ENCODE measurements at regions not wholly inside any gene's neighbourhood (a gene's known extent, or its start where the extent isn't known, plus 50 kb on each side); places are given as distances from the start of the nearest gene placed in this dataset.
"Not testable (repeated sequence)": the region's sequence is repeated elsewhere in the genome, so short reads cannot be mapped to it uniquely, and the experiment has no call there.

DNA sequence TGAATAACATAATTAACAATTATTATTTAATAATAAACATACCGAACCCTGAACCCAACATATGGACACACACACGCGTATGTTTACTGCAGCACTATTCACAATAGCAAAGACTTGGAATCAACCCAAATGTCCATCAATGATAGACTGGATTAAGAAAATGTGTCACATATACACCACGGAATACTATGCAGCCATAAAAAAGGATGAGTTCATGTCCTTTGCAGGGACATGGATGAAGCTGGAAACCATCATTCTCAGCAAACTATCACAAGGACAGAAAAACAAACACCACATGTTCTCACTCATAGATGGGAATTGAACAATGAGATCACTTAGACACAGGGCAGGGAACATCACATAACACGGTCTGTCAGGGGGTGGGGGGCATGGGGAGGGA, 333.5 kb downstream of the KIF20B start:
- H3K4me3 ChIP-seq; in situ Hi-C loops (cut with MboI; ENCODE audit: low sequenced_read_pairs); H3K36me3 ChIP-seq (replicated peaks); DNase-seq (ENCODE audit: low spot score in 2 of 2); H3K9me3 ChIP-seq; H3K4me1 ChIP-seq: not testable (repeated sequence)
- H3K27me3 ChIP-seq (ENCODE audit: low read depth): peaks cover 10% of the 10 kb centered on the region

- DNase-seq (ENCODE audit: low spot score in 2 of 2): no peak
- Histone ChIP-seq H3K9me3 (no peaks in the 10 kb centered on the region), H3K27me3 (ENCODE audit: low read depth) (peaks cover 10% of the 10 kb centered on the region), H3K4me3 (no peak overlapping the region), H3K36me3 (replicated peaks) (no peaks in the 10 kb centered on the region), H3K4me1 (no peaks in the 10 kb centered on the region)
- in situ Hi-C loops (cut with MboI; ENCODE audit: low sequenced_read_pairs): no loop called here
Measured at GRCh38 chr10:90041585-90041984, 340.2 kb downstream of the KIF20B start.

GRCh38 chr10:90042075-90042474, 340.7 kb downstream of the KIF20B start:
- in situ Hi-C loops (cut with MboI; ENCODE audit: low sequenced_read_pairs): no loop called here
- no peak for DNase-seq (ENCODE audit: low spot score in 2 of 2)

GRCh38 chr10:90047243-90047729, 345.9 kb downstream of the KIF20B start:
- Histone ChIP-seq H3K36me3 (replicated peaks) (no peaks in the 10 kb centered on the region), H3K4me1 (no peaks in the 10 kb centered on the region), H3K9me3 (no peaks in the 10 kb centered on the region), H3K27me3 (ENCODE audit: low read depth) (no peaks in the 10 kb centered on the region), H3K4me3 (no peak overlapping the region)
- in situ Hi-C loops (cut with MboI; ENCODE audit: low sequenced_read_pairs): no loop called here
- DNase-seq (ENCODE audit: low spot score in 2 of 2): no peak

More at GRCh38 chr10:90042075-90042474, 340.7 kb downstream of the KIF20B start:
- Histone ChIP-seq H3K4me3 (no peak overlapping the region), H3K9me3 (no peaks in the 10 kb centered on the region), H3K36me3 (replicated peaks) (no peaks in the 10 kb centered on the region), H3K27me3 (ENCODE audit: low read depth) (peaks cover 5% of the 10 kb centered on the region), H3K4me1 (no peaks in the 10 kb centered on the region)

DNA sequence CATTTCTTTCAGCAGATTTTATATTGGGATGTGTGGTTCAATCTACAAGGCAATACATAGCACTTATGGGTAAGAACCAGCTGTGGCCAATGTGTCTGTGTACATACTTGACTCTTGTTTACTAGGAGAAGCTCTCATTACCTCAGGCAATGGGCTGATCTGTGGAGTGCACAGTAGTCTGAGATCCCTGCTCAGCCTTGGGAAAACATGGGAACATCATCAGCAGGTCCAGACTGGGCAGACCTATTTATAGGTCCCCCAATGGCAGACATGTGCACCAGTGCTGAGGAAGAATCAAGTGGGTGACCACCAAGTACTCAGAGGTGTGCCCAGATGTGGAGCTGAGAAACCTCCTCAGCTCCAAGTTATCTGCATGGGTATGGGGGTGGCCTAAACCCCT, 349.7 kb downstream of the KIF20B start:
- in situ Hi-C loops (cut with MboI; ENCODE audit: low sequenced_read_pairs): no loop called here
- no peaks in the 10 kb centered on the region for H3K9me3 ChIP-seq
- no peak overlapping the region for H3K4me3 ChIP-seq
- H3K4me1 ChIP-seq: no peaks in the 10 kb centered on the region
- DNase-seq (ENCODE audit: low spot score in 2 of 2): no peak
- no peaks in the 10 kb centered on the region for H3K27me3 ChIP-seq (ENCODE audit: low read depth)
- H3K36me3 ChIP-seq (replicated peaks): no peaks in the 10 kb centered on the region

DNA sequence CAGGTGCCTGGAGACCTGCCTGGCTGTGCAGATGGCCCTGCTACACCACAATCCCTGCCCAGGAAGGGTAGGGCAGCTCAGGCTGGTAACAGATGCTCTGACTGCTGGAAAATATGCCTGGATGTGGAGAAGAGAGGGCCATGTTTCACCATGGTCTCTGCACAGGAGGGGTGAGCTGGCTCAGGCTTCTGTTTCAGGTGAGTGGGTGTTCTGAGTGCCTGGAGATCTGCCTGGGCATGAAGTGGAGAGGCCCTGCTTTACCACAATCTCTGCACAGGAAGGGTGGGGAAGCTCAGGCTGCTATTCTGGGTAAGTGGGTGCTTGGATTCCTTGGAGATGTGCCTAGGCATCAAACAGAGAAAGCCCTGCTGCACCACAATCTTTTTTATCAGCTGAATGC, 350.1 kb downstream of the KIF20B start:
- Histone ChIP-seq H3K36me3 (replicated peaks) (no peaks in the 10 kb centered on the region), H3K4me1 (no peaks in the 10 kb centered on the region), H3K27me3 (ENCODE audit: low read depth) (no peaks in the 10 kb centered on the region), H3K9me3 (no peaks in the 10 kb centered on the region), H3K4me3 (no peak overlapping the region)
- in situ Hi-C loops (cut with MboI; ENCODE audit: low sequenced_read_pairs): no loop called here
- no peak for DNase-seq (ENCODE audit: low spot score in 2 of 2)

- in situ Hi-C loops (cut with MboI; ENCODE audit: low sequenced_read_pairs): no loop called here
- no peaks in the 10 kb centered on the region for H3K27me3 ChIP-seq (ENCODE audit: low read depth)
- H3K4me3 ChIP-seq: no peak overlapping the region
Measured at GRCh38 chr10:90062786-90063185, 361.4 kb downstream of the KIF20B start.

GRCh38 chr10:90064295-90064694, 362.9 kb downstream of the KIF20B start:
- no peaks in the 10 kb centered on the region for H3K27me3 ChIP-seq (ENCODE audit: low read depth)
- no peak overlapping the region for H3K4me3 ChIP-seq
- no peaks in the 10 kb centered on the region for H3K9me3 ChIP-seq
- no peaks in the 10 kb centered on the region for H3K4me1 ChIP-seq
- in situ Hi-C loops (cut with MboI; ENCODE audit: low sequenced_read_pairs): no loop called here
- no peak for DNase-seq (ENCODE audit: low spot score in 2 of 2)
- H3K36me3 ChIP-seq (replicated peaks): no peaks in the 10 kb centered on the region

More at GRCh38 chr10:90062786-90063185, 361.4 kb downstream of the KIF20B start:
- DNase-seq (ENCODE audit: low spot score in 2 of 2): no peak
- no peaks in the 10 kb centered on the region for H3K36me3 ChIP-seq (replicated peaks)
- H3K9me3 ChIP-seq: no peaks in the 10 kb centered on the region
- H3K4me1 ChIP-seq: no peaks in the 10 kb centered on the region

GRCh38 chr10:90066435-90066834, 365.0 kb downstream of the KIF20B start:
- H3K9me3 ChIP-seq: no peaks in the 10 kb centered on the region
- DNase-seq (ENCODE audit: low spot score in 2 of 2): no peak
- no peaks in the 10 kb centered on the region for H3K27me3 ChIP-seq (ENCODE audit: low read depth)
- no peak overlapping the region for H3K4me3 ChIP-seq
- no peaks in the 10 kb centered on the region for H3K4me1 ChIP-seq
- no peaks in the 10 kb centered on the region for H3K36me3 ChIP-seq (replicated peaks)
- in situ Hi-C loops (cut with MboI; ENCODE audit: low sequenced_read_pairs): no loop called here

GRCh38 chr10:90075995-90076394, 374.6 kb downstream of the KIF20B start:
- no peak overlapping the region for H3K4me3 ChIP-seq
- H3K9me3 ChIP-seq: no peaks in the 10 kb centered on the region; the same call in 1 of the 2 replicates
- H3K36me3 ChIP-seq (replicated peaks): no peaks in the 10 kb centered on the region
- H3K4me1 ChIP-seq: peaks cover 17% of the 10 kb centered on the region
- peaks cover 3% of the 10 kb centered on the region; the same call in 1 of the 2 replicates for H3K27me3 ChIP-seq (ENCODE audit: low read depth)
- in situ Hi-C loops (cut with MboI; ENCODE audit: low sequenced_read_pairs): no loop called here
- DNase-seq (ENCODE audit: low spot score in 2 of 2): no peak

DNA sequence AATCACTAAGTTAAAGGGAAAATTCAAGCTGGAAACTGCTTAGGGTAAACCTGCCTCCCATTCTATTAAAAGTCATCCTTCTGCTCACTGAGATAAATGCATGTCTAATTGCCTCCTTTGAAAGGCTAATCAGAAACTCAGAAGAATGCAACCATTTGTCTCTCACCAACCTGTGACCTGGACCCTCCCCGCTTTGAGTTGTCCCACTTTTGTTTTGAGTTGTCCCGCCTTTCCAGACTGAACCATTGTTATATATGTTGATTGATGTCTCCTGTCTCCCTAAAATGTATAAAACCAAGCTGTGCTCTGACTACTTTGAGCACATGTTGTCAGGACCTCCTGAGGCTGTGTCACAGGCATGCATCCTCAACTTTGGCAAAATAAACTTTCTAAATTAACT, 378.4 kb downstream of the KIF20B start:
- Histone ChIP-seq H3K4me3 (no peak overlapping the region), H3K27me3 (ENCODE audit: low read depth) (peaks cover 2% of the 10 kb centered on the region; the same call in 1 of the 2 replicates), H3K36me3 (replicated peaks) (no peaks in the 10 kb centered on the region), H3K4me1 (peaks cover 17% of the 10 kb centered on the region), H3K9me3 (no peaks in the 10 kb centered on the region; the same call in 1 of the 2 replicates)
- in situ Hi-C loops (cut with MboI; ENCODE audit: low sequenced_read_pairs): no loop called here
- no peak for DNase-seq (ENCODE audit: low spot score in 2 of 2)

- DNase-seq (ENCODE audit: low spot score in 2 of 2); H3K4me3 ChIP-seq; H3K36me3 ChIP-seq (replicated peaks); in situ Hi-C loops (cut with MboI; ENCODE audit: low sequenced_read_pairs); H3K27me3 ChIP-seq (ENCODE audit: low read depth); H3K9me3 ChIP-seq: not testable (repeated sequence)
- H3K4me1 ChIP-seq: peaks cover 26% of the 10 kb centered on the region
Measured at GRCh38 chr10:90086606-90087190, 385.3 kb downstream of the KIF20B start.

DNA sequence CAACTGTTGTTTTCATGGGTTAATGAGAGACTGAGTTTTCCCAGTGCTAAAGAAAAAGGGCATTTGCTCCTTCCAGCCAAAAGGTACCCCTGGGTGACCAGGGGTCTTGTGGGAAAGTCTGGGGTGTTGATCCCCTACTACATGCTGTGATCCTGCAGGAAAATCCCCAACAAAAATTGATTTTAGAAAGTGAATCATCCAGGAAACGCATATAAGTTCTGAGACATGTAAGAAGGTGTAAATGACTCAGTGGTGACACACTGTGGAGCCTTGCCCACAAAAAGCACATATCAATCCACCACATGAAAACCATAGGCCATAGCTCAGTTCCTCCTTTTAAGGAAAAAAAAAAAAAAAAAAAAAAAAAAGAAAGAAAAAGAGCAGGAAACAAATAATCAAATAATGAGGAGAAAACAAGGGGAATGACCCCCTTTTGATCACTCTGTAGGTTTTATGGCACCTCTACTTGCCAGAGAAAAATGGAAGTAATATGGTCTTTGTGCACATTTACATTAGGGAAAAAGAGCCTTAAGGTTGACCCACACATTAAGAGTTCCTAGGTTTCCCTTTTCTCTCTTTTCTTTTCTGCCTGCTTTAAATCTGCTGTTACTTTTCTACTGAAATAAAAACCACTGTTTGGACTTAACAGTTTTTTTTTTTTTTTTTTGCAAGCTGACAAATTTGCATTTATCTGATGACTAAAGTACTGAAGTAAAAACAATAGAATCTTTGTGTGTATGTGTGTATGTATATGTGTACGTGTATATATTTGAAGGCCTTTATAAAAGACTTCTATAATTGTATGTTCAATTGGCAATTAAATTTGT, 386.0 kb downstream of the KIF20B start:
- DNase-seq (ENCODE audit: low spot score in 2 of 2): peak; percentile 29 to 59

DNA sequence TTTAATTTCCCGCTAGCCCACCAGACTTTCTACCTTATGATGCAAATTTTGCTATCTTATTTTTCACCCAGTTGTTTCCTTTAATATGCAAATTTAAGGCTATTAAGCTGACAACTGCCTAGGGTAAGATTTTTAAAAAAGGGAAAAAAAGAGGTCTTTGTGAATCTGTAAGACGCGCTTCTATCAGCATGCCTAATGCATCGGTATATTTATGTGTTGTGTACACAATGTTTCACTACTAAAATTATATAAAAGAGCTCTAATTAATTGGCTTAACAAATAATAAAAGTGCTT, 386.6 kb downstream of the KIF20B start:
- H3K4me3 ChIP-seq: no peak overlapping the region
- no peaks in the 10 kb centered on the region for H3K27me3 ChIP-seq (ENCODE audit: low read depth)
- H3K4me1 ChIP-seq: peaks cover 26% of the 10 kb centered on the region
- in situ Hi-C loops (cut with MboI; ENCODE audit: low sequenced_read_pairs): no loop called here
- peak in 1 of 2 experiments; percentile 87 for DNase-seq (ENCODE audit: low spot score in 2 of 2)
- no peaks in the 10 kb centered on the region for H3K9me3 ChIP-seq
- no peaks in the 10 kb centered on the region for H3K36me3 ChIP-seq (replicated peaks)

More for the DNA sequence above, 386.0 kb downstream of the KIF20B start:
- H3K4me1 ChIP-seq: peaks cover 26% of the 10 kb centered on the region
- no peaks in the 10 kb centered on the region for H3K9me3 ChIP-seq
- no peaks in the 10 kb centered on the region for H3K36me3 ChIP-seq (replicated peaks)
- in situ Hi-C loops (cut with MboI; ENCODE audit: low sequenced_read_pairs): no loop called here
- no peaks in the 10 kb centered on the region for H3K27me3 ChIP-seq (ENCODE audit: low read depth)
- H3K4me3 ChIP-seq: no peak overlapping the region

All from HAP-1 (cell line).